Non-pigmented ciliary epithelial cell (primary cell): ENCODE measurements at regions not wholly inside any gene's neighbourhood (a gene's known extent, or its start where the extent isn't known, plus 50 kb on each side); places are given as distances from the start of the nearest gene placed in this dataset.

ENCODE experiments used
- DNase-seq: peaks from one replicate; pipeline ENCODE4 v3.0.0-alpha.2; 2010; ENCODE audit warnings: low read depth

DNA sequence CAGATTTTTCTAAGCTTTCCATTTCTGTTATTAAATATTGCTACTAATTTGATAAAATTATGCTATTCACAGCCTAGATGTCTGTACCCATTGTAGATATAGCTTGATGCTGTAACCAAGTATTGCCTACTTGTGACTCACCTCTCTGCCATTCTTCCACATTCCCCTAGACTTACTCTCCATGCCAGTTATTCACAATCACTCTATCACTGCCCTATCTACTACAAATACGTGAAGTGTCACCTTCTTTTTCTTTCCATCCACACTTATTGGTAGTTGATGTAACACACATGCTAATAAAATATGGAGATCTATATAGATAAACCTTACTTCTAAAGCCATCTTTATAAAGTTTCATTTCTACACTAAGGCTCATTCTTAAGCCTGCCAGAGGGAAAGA lies 179.4 kb upstream of the PACRGL start:
- no peak for DNase-seq

DNA sequence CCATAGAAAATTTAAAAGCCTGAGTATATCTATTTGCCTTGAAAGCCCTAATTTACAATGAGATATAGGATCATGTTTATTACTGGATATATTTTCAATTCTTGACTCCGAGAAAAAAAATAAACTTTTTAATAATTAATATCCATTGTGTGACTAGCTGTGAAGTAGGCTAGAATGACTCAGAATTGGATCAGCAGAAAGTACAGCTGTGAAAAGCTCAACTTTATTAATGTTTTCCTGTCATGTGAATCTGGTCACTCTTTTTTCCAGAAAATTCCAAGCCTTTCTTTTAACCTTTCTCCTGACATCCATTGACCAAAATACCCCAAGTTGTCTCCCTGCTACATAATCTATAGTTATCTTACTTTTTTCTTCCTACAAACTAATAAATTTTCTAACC lies 171.8 kb upstream of the PACRGL start:
- no peak for DNase-seq

DNA sequence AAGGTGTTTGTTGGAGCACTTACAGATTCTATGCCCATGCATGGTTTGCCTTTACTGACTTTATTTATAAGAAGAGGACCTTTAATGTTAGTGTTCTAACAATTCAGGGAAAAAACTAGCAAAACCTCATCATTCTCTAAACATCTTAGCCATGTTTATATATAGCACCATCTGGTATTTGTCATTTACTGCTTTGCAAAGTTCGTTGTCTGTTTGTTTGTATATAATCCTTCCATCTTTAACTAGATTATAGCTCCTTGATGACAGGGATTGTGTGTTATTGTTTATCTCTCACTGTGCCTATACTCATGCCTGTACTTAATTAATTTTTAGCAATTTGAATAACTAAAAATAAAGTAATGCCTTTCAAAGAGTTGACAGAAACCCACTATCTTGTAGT lies 170.6 kb upstream of the PACRGL start:
- no peak for DNase-seq

DNA sequence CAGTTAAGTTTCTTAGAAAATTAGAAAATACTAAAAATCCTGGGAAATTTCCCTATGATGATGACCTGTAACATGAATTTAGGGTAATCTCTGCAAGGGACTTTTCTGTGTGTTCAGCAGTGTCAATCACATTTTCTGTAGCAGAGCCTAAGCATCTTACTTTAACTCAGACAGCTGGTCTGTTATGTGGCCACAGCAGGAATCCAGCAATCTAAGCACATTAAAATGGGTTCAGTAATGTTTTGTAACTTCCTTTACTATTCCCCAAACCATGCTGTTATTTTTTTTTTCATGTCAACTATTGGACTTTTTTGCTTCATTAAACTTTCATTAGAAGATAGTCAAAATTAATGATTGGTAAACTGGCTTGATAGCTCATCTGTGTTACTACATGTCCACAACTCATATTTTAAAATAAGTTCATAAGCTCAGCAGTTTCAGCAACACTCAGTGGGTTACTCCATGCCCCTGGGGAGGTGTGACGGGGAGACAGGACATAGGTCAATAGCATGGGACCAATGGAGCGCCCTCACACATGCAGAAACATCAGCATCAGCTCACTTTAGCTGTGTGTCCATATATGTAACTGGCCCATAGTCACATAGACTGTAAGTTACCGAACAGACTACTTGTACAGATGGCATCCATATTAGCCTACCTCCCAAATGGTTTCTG lies 168.0 kb upstream of the PACRGL start:
- no peak for DNase-seq

GRCh38 chr4:20532871-20533870 lies 167.1 kb upstream of the PACRGL start:
- DNase-seq, result no peak

DNA sequence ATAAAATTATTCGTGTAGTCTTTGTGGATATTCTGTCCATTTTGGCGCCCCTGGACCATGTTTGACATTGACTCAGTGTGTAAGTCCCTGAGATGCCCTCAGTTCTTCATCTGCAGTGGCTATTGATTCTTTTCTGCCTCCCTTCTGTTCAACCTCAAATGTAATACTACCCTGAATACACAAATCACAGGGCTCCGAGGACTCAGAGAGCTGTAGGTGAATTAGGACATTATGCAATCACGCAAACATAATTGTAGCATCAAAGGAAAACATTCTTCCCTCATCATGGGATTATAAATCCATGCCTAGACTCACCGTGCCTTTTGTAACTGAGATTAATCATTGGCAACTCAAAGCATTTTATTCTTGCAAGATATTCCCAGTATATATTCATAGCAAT lies 161.4 kb upstream of the PACRGL start:
- no peak for DNase-seq

DNA sequence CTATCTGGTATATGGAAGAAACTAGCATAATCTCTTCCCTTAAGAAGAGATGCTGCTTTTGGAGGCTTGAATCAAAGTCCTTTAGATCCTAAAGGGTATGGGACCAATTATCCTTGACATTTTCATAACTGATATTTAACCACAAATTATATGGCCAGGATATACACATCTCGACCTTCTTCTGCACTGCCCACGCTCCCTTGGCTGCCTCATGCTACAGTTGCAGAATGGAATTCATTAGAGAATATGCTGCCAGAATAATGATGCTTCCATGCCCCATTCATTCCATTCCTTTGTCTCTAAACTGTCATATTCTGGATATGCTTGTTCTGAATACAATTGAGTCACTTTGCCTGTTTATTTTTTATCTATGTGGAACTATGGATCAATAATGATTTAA lies 157.1 kb upstream of the PACRGL start:
- DNase-seq, result no peak

- no peak for DNase-seq
Measured at GRCh38 chr4:20544645-20545044, 155.6 kb upstream of the PACRGL start.

DNA sequence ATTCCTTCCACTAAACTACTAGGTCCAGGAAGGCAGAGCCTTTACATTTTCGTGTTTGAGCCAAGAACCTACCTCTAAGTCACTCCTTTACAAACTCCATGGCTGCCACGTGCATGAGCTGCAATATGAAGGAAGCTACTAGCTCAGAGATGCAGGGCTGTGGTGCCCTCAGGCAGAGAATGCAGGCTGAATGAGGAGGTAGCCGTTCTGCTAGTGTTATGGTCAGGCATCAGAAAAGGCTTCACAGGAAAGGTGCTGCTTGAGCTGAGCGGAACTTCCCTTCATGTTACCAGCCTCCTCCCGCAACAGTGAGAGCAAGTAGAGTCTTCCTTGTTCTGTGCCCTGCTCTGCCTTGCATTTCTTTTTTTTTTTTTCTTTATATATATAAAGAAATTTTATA lies 148.3 kb upstream of the PACRGL start:
- no peak for DNase-seq

DNA sequence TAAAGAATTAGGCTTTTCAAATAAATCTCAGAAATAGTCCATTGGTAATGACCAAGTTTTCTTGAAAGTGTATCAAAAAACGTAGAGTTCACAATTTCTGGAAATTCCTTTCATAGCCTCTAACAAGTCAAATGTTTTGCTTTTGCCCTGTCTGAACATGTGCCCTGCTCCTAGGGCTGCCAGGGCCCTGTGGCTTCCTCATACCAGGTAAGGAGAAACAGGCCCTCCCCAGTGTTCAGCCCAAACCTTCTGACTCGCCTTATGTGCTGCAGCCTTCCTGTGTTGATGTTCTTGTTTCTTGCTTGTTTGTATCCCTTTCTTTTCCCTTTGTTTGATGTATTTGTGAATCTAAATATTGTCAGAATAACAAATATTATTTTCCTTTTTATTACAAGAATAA lies 146.1 kb upstream of the PACRGL start:
- DNase-seq, result no peak

DNA sequence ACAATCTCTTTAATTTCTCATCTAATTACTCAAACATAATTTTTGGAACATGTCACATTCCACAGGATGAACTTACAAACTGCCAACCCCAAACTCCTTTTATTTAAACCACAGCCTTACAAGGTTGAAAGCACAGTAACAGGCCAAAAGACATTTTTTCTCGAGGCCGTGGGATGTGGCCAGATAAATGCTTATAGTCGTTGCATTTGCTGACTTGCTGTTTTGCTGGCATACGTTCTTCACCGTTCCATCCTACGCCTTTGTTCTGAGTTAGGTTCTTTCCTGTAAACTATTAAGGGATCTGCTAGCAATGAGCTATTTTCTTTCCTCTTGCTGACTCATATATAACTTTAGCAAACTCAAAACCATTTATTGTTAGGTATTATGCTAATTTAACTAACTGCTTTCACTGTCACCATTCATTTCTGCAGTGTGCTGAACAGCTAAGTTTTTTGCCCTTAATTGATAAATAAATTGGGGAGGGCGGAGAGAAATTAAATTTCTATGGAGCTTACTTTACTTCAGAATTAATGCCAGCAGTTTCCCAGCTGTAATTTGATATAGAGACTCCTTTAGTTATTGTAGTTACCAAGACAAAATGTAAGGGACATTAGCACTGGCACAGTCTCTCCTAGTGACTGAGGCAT lies 135.1 kb upstream of the PACRGL start:
- DNase-seq, result no peak

DNA sequence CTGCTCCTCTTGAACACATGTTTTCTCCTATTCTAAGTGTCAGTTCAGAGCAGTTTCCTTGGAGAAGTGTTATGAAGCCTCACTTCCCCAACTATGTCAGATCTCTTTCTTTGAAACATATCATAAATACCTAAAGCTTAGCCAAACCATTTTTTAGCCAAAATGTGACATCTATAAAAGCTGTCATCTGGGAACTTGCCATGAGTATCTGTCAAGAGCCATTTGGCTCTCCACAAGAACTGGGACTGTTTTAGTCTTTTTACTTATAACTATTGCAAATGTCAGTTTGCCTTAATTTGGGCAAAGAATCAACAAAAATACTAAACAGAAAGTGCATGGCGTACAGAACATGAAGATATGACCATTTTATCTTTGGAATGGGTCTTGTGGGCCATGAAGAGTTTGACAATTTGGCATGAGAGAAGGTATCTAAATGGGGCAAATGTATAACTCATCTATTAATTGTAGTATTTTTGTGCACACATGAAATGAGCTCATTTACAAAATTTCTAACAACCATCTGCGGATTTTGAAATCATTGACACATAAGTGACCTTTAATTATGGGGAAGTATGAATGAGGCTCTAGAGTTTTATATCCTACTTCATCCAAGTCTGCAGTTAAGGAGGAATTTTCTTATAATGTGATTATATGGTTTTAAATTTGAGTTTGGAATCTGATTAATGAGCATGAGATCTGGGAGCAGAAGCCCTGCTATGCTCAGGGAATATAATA lies 129.1 kb upstream of the PACRGL start:
- DNase-seq, result no peak

- no peak for DNase-seq
Measured at GRCh38 chr4:20572976-20573375, 127.3 kb upstream of the PACRGL start.

- no peak for DNase-seq
Measured at GRCh38 chr4:20574986-20575385, 125.3 kb upstream of the PACRGL start.

DNA sequence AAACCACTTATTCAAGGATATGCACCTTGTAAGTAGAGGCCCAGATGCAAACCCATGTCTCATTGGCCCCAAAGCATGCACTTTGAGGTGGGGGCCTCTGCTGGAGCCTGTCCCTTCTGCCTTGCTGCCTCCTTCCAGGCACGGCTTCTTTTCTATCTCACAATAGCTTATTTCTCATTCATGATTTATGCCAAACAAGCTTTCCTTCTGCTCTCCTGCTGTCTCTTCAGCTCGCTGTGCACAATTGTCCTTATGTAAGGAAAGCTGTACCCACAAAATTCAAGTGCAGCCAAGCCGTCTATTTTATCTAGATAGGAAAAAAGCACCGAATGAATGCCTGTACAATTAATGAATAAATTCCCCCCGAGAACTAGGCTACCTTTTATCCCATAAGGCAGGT lies 124.8 kb upstream of the PACRGL start:
- DNase-seq, result no peak

- DNase-seq, result no peak
Measured at GRCh38 chr4:20576861-20577260, 123.4 kb upstream of the PACRGL start.

DNA sequence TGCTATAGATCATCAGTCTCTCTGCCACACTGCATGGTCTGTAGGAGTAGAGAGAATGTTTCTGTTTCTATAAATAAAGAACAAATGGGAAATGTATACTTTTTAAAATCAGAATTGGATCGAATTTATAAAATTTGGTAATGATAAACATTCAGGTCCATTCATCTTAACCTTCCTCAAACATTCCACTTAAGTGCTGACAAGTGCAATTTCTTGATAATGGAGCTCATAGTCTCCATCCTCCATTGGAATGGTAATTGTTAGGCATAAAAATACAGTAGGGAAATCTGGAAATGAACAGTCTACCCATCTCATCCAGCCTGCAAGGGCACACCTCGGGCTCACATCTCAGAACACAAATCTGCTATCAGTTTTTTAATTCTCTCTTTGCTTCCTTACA lies 122.6 kb upstream of the PACRGL start:
- no peak for DNase-seq

DNA sequence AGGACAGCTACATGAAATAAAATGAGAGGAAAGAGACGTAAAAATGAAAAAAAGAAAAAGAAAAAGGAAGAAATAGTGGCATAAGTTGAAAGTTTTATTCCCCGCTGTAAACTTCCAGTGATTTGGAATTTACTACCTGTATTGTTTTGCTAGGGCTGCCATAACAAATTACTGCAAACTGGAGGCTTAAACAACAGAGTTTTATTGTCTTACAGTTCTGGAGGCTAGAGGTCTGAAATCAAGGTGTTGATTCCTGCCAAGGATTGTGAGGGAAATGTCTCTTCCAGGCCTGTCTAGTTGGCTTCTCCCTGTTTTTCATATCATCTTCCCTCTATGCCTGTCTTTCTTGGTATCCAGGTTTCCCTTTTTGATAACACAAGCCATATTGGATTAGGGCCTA lies 119.4 kb upstream of the PACRGL start:
- DNase-seq, result no peak

DNA sequence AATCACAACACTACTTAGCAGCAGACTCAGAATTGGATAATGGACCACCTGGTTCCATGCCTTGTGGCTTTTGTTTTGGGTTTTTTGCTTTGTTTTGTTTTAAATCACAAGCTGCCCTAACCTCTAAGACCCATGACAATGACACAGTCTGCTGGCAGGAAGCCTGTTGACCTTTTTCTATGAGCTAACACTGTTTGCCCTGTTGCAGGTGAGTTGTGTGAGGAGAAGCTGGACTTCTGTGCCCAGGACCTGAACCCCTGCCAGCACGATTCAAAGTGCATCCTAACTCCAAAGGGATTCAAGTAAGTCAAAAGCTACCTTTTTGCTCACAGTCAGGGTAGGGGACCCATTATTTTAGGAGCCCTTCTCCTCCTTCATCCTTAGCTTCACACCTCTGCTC lies 110.8 kb upstream of the PACRGL start:
- DNase-seq, result no peak

GRCh38 chr4:20590849-20591248 lies 109.4 kb upstream of the PACRGL start:
- DNase-seq, result no peak

DNA sequence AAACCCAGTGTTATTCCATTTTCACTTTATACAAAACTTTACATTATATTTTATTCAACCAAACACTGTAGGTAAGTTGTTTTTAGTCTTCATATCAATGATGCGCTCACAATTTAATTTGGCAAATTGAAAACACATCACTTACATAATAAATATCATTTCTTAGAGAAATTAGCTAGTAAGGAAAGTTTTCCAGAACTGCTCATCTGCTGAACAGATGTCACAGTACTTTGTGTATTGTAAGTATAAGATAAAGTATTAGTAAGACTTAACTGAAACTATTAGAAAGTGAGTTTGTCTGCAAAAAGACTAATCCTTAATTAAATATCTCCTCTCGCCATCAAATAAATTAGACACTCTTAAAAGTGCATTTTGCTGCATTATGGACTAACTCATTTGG lies 108.7 kb upstream of the PACRGL start:
- no peak for DNase-seq

DNA sequence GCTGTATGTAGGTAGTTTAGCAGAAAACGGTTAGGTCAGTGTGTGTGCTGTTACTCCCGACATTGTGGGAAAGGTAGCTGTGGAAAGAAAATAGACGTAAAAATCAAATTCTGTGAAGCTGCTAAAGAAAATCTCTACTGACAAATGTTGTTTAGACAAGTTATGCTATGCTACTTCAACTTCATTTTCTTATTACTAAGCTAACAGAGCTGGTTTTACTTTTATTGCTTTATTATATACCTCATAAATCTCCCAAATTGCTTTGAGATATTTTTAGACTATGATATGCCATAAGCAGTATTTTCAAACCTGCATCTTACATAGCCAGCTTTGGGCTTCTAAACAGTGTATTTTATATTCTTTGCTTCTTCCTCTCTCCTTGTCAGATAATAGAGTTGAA lies 108.2 kb upstream of the PACRGL start:
- DNase-seq, result no peak
